ENCODE measurements at regions not wholly inside any gene's neighbourhood (a gene's known extent, or its start where the extent isn't known, plus 50 kb on each side); places are given as distances from the start of the nearest gene placed in this dataset.

- TF ChIP-seq POLR2A (IDR thresholded peaks at IDR 0.05; ENCODE audit: extremely low read depth, insufficient read length) (no peak), CTCF (IDR thresholded peaks at IDR 0.05; ENCODE audit: low read depth, low read length) (no peak), MYC (IDR thresholded peaks at IDR 0.05; ENCODE audit: low read depth, low read length) (no peak)
Measured at GRCh38 chr12:25365340-25365730, 114.6 kb upstream of the KRAS start.
